Hepatocyte (in vitro differentiated cells): ENCODE measurements at regions not wholly inside any gene's neighbourhood (a gene's known extent, or its start where the extent isn't known, plus 50 kb on each side); places are given as distances from the start of the nearest gene placed in this dataset.

Experiments
- EZH2 ChIP-seq: fragments of 200-600 bp; sonication (generic); IDR thresholded peaks from 2 replicates; pipeline ENCODE4 v1.6.1; 2016; ENCODE audit warnings: antibody characterized with exemption, mild to moderate bottlenecking, borderline replicate concordance
- EZH2phosphoT487 ChIP-seq: fragments of 200-600 bp; sonication (generic); IDR thresholded peaks from one replicate; pipeline ENCODE4 v1.6.1; 2018; ENCODE audit warnings: antibody characterized with exemption, mild to moderate bottlenecking, low read depth, moderate library complexity; ENCODE audit not compliant: unreplicated experiment, severe bottlenecking
- TF ChIP-seq, protein P1 (sequence below): fragments of 200-600 bp; sonication (generic); IDR thresholded peaks from 2 replicates; pipeline ENCODE4 v1.5.1; 2016; ENCODE audit warnings: antibody characterized with exemption, mild to moderate bottlenecking; ENCODE audit not compliant: poor library complexity

- TF ChIP-seq, protein P1, sequence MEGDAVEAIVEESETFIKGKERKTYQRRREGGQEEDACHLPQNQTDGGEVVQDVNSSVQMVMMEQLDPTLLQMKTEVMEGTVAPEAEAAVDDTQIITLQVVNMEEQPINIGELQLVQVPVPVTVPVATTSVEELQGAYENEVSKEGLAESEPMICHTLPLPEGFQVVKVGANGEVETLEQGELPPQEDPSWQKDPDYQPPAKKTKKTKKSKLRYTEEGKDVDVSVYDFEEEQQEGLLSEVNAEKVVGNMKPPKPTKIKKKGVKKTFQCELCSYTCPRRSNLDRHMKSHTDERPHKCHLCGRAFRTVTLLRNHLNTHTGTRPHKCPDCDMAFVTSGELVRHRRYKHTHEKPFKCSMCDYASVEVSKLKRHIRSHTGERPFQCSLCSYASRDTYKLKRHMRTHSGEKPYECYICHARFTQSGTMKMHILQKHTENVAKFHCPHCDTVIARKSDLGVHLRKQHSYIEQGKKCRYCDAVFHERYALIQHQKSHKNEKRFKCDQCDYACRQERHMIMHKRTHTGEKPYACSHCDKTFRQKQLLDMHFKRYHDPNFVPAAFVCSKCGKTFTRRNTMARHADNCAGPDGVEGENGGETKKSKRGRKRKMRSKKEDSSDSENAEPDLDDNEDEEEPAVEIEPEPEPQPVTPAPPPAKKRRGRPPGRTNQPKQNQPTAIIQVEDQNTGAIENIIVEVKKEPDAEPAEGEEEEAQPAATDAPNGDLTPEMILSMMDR: no peak
- TF ChIP-seq EZH2 (no peak), EZH2phosphoT487 (no peak)
Measured at GRCh38 chr14:71742485-71742884, 189.7 kb upstream of the RGS6 start.
